ENCODE measurements at regions not wholly inside any gene's neighbourhood (a gene's known extent, or its start where the extent isn't known, plus 50 kb on each side); places are given as distances from the start of the nearest gene placed in this dataset.

- DNase-seq (ENCODE audit: low spot score), result no peak
Observed at GRCh38 chr1:222996310-222996975, 146.6 kb downstream of the TLR5 start.

- DNase-seq (ENCODE audit: low spot score), result no peak
Observed at GRCh38 chr1:223000632-223001031, 142.4 kb downstream of the TLR5 start.

- no peak for DNase-seq (ENCODE audit: low spot score)
Observed at GRCh38 chr1:223001653-223002634, 141.1 kb downstream of the TLR5 start.

GRCh38 chr1:223003549-223003948, 139.5 kb downstream of the TLR5 start:
- DNase-seq (ENCODE audit: low spot score), result no peak

- DNase-seq (ENCODE audit: low spot score), result no peak
Observed at GRCh38 chr1:223006371-223006770, 136.7 kb downstream of the TLR5 start.

GRCh38 chr1:223006917-223007648, 136.0 kb downstream of the TLR5 start:
- DNase-seq (ENCODE audit: low spot score), result peak; percentile 10

GRCh38 chr1:223007935-223008334, 135.1 kb downstream of the TLR5 start:
- no peak for DNase-seq (ENCODE audit: low spot score)

GRCh38 chr1:223008808-223009207, 134.2 kb downstream of the TLR5 start:
- DNase-seq (ENCODE audit: low spot score), result no peak

GRCh38 chr1:223009406-223009805, 133.6 kb downstream of the TLR5 start:
- DNase-seq (ENCODE audit: low spot score), result no peak

GRCh38 chr1:223010582-223011504, 132.2 kb downstream of the TLR5 start:
- DNase-seq (ENCODE audit: low spot score), result no peak

GRCh38 chr1:223011505-223011856, 131.6 kb downstream of the TLR5 start:
- no peak for DNase-seq (ENCODE audit: low spot score)

- DNase-seq (ENCODE audit: low spot score), result no peak
Observed at GRCh38 chr1:223012176-223012788, 130.8 kb downstream of the TLR5 start.

GRCh38 chr1:223012938-223013337, 130.1 kb downstream of the TLR5 start:
- no peak for DNase-seq (ENCODE audit: low spot score)

GRCh38 chr1:223014142-223014873, 128.7 kb downstream of the TLR5 start:
- DNase-seq (ENCODE audit: low spot score), result no peak

- no peak for DNase-seq (ENCODE audit: low spot score)
Observed at GRCh38 chr1:223016381-223016780, 126.7 kb downstream of the TLR5 start.

GRCh38 chr1:223016890-223017289, 126.2 kb downstream of the TLR5 start:
- DNase-seq (ENCODE audit: low spot score), result no peak

GRCh38 chr1:223017291-223017690, 125.8 kb downstream of the TLR5 start:
- no peak for DNase-seq (ENCODE audit: low spot score)

GRCh38 chr1:223018534-223018933, 124.5 kb downstream of the TLR5 start:
- DNase-seq (ENCODE audit: low spot score), result no peak

GRCh38 chr1:223019256-223019655, 123.8 kb downstream of the TLR5 start:
- DNase-seq (ENCODE audit: low spot score), result no peak

- no peak for DNase-seq (ENCODE audit: low spot score)
Observed at GRCh38 chr1:223020770-223021169, 122.3 kb downstream of the TLR5 start.
